OCI-LY7 (cell line): ENCODE measurements at regions not wholly inside any gene's neighbourhood (a gene's known extent, or its start where the extent isn't known, plus 50 kb on each side); places are given as distances from the start of the nearest gene placed in this dataset.

ENCODE experiments used
- BruUV-seq: library from RNA; stranded (reverse); fragments of 400-500 nt; replicated peaks from 2 replicates; lab custom pipeline; 2021; lab: Mats Ljungman, UMichigan
- CTCF ChIA-PET: fragments of 300-600 bp; sonication (Branson Sonifier 250); formaldehyde crosslinking; loops from one replicate; lab custom pipeline; 2022; ENCODE audit warnings: antibody characterized with exemption; ENCODE audit not compliant: unreplicated experiment; lab: Charles Lee
- POLR2A ChIA-PET: fragments of 300-600 bp; sonication (Branson Sonifier 250); formaldehyde crosslinking; loops from one replicate; lab custom pipeline; 2022; ENCODE audit warnings: antibody characterized with exemption; lab: Charles Lee
- DNase-seq: peaks from one replicate; pipeline ENCODE4 v3.0.0-alpha.2; 2015; ENCODE audit warnings: low spot score
- H2AFZ ChIP-seq: fragments of 200-600 bp; sonication (generic), shearing (Covaris generic); 2 replicates; pipeline ENCODE4 v1.6.1; 2014; ENCODE audit warnings: mild to moderate bottlenecking, antibody characterized with exemption, low read length, moderate library complexity
- H3K27ac ChIP-seq: fragments of 200-600 bp; sonication (generic); 2 replicates; pipeline ENCODE4 v1.5.1; 2014; ENCODE audit warnings: mixed run types, low read depth, mild to moderate bottlenecking, moderate library complexity, low read length, inconsistent platforms; ENCODE audit not compliant: poor library complexity, severe bottlenecking
- H3K36me3 ChIP-seq: fragments of 200-600 bp; sonication (generic); 2 replicates; pipeline ENCODE4 v1.6.1; 2014; ENCODE audit warnings: mild to moderate bottlenecking, antibody characterized with exemption, low read length, moderate library complexity, mixed read lengths; ENCODE audit not compliant: insufficient read depth
- H3K4me1 ChIP-seq: fragments of 200-600 bp; sonication (generic); 2 replicates; pipeline ENCODE4 v1.5.1; 2014; ENCODE audit warnings: mild to moderate bottlenecking, low read length; ENCODE audit not compliant: insufficient read depth, poor library complexity, severe bottlenecking
- H3K4me2 ChIP-seq: fragments of 200-600 bp; sonication (generic); 2 replicates; pipeline ENCODE4 v1.6.1; 2014; ENCODE audit warnings: mild to moderate bottlenecking, low read length
- H3K4me3 ChIP-seq: fragments of 200-600 bp; sonication (generic); 2 replicates; pipeline ENCODE4 v1.5.1; 2014; ENCODE audit warnings: mild to moderate bottlenecking, low read depth, low read length; ENCODE audit not compliant: poor library complexity, severe bottlenecking
- H3K79me2 ChIP-seq: fragments of 200-600 bp; sonication (generic); 2 replicates; pipeline ENCODE4 v1.6.1; 2016; ENCODE audit warnings: low read depth, mild to moderate bottlenecking, low read length, moderate library complexity, mixed read lengths; ENCODE audit not compliant: insufficient read depth
- H3K9me2 ChIP-seq: fragments of 200-600 bp; sonication (generic); 2 replicates; pipeline ENCODE4 v1.6.1; 2016; ENCODE audit warnings: mild to moderate bottlenecking, low read length, mixed read lengths; ENCODE audit not compliant: insufficient read depth
- H3K9me3 ChIP-seq: fragments of 200-600 bp; sonication (generic); 2 replicates; pipeline ENCODE4 v1.6.1; 2014; ENCODE audit warnings: mild to moderate bottlenecking, mixed run types, low read length, mixed read lengths
- H4K20me1 ChIP-seq: fragments of 200-600 bp; sonication (generic); 2 replicates; pipeline ENCODE4 v1.6.1; 2014; ENCODE audit warnings: mild to moderate bottlenecking, antibody characterized with exemption, low read length, moderate library complexity, mixed read lengths; ENCODE audit not compliant: insufficient read depth
- CTCF ChIP-seq: fragments of 200-600 bp; sonication (generic); conservative IDR thresholded peaks from 2 replicates; pipeline ENCODE4 v1.5.1; 2014; ENCODE audit warnings: mild to moderate bottlenecking, antibody characterized with exemption, low read length, moderate library complexity, mixed read lengths
- EZH2phosphoT487 ChIP-seq: fragments of 200-600 bp; sonication (generic); IDR thresholded peaks from 2 replicates; pipeline ENCODE4 v1.6.1; 2018; ENCODE audit warnings: low read depth, borderline replicate concordance, mild to moderate bottlenecking, mixed run types, antibody characterized with exemption, low read length, moderate library complexity, mixed read lengths
- intact Hi-C: fragments of 100-400 bp; cut with micrococcal nuclease; formaldehyde crosslinking; loops from one replicate; pipeline ENCODE4 v1.10.0; 2022; ENCODE audit not compliant: unreplicated experiment

GRCh38 chr2:66105066-66105753 is 329.7 kb upstream of the MEIS1 start:
- no TSS peak for BruUV-seq
- no peak for DNase-seq
- CTCF ChIA-PET, result no interaction called here
- Histone ChIP-seq H4K20me1 (no peaks in the 10 kb centered on the region), H3K4me1 (no peaks in the 10 kb centered on the region), H3K9me2 (no peaks in the 10 kb centered on the region), H3K36me3 (no peaks in the 10 kb centered on the region), H2AFZ (no peak overlapping the region), H3K4me2 (no peak overlapping the region), H3K79me2 (no peaks in the 10 kb centered on the region), H3K4me3 (no peak overlapping the region), H3K9me3 (no peaks in the 10 kb centered on the region), H3K27ac (no peak overlapping the region)
- intact Hi-C loops, result no loop called here
- TF ChIP-seq EZH2phosphoT487, result no peak
- no peak for TF ChIP-seq CTCF
- POLR2A ChIA-PET, result interaction anchor here (0.6 kb wide), 1 partner anchor 238 kb away, joined by 3 read pairs; no protein-coding TSS in a partner anchor

- POLR2A ChIA-PET, result no interaction called here
Measured at GRCh38 chr2:66103581-66103980, 331.3 kb upstream of the MEIS1 start.

More at GRCh38 chr2:66103581-66103980, 331.3 kb upstream of the MEIS1 start:
- Histone ChIP-seq H3K36me3 (no peaks in the 10 kb centered on the region), H4K20me1 (no peaks in the 10 kb centered on the region), H3K9me2 (no peaks in the 10 kb centered on the region), H3K79me2 (no peaks in the 10 kb centered on the region), H3K4me2 (no peak overlapping the region), H3K4me3 (no peak overlapping the region), H2AFZ (no peak overlapping the region), H3K27ac (no peak overlapping the region), H3K4me1 (no peaks in the 10 kb centered on the region), H3K9me3 (no peaks in the 10 kb centered on the region)
- no peak for TF ChIP-seq CTCF
- TF ChIP-seq EZH2phosphoT487, result no peak
- DNase-seq, result no peak
- CTCF ChIA-PET, result no interaction called here
- no TSS peak for BruUV-seq
- intact Hi-C loops, result no loop called here
